Endothelial cell of umbilical vein (primary cell): ENCODE measurements at regions not wholly inside any gene's neighbourhood (a gene's known extent, or its start where the extent isn't known, plus 50 kb on each side); places are given as distances from the start of the nearest gene placed in this dataset.

Experiments used
- BruUV-seq: library from RNA; stranded (reverse); fragments of 400-500 nt; replicated peaks from 2 replicates; lab custom pipeline; 2021; lab: Mats Ljungman, UMichigan
- CTCF ChIA-PET: fragments of 300-600, 350-600 bp; sonication (Branson Sonifier 250); formaldehyde crosslinking; loops from one replicate; lab custom pipeline; 2021; ENCODE audit warnings: antibody characterized with exemption, inconsistent platforms; lab: Charles Lee
- POLR2A ChIA-PET: fragments of 300-600, 350-600 bp; sonication (Branson Sonifier 250); formaldehyde crosslinking; loops from one replicate; lab custom pipeline; 2021; ENCODE audit warnings: antibody characterized with exemption, inconsistent platforms; lab: Charles Lee
- DNase-seq: peaks from one replicate; pipeline ENCODE4 v3.0.0-alpha.2; 2011; ENCODE audit warnings: low read depth, low spot score
- FAIRE-seq: peaks from 2 replicates; lab custom pipeline; 2011; peaks lifted over from hg19 to GRCh38; lab: Jason Lieb, UNC
- H2AFZ ChIP-seq: 2 replicates; pipeline ENCODE4 v1.6.0; 2012; ENCODE audit warnings: low read depth, low read length, control low read depth, inconsistent platforms
- H3K27ac ChIP-seq: 2 replicates; pipeline ENCODE4 v1.5.1; 2011; ENCODE audit warnings: low read depth, mild to moderate bottlenecking, control low read depth, low read length, moderate library complexity; ENCODE audit not compliant: insufficient read depth
- H3K27me3 ChIP-seq, 2 experiments: 2 replicates each; pipeline versions ENCODE4 v1.6.0 to v1.6.1; 2011; ENCODE audit warnings: low read length in 2 of 2, mixed read lengths in 1 of 2; ENCODE audit not compliant: control insufficient read depth in 2 of 2, insufficient read depth in 2 of 2
- H3K36me3 ChIP-seq, 2 experiments: 2 replicates in 1 of 2; 3 replicates in 1 of 2; pipeline ENCODE4 v1.5.1; 2011; ENCODE audit warnings: low read length in 2 of 2, mild to moderate bottlenecking in 1 of 2, moderate library complexity in 1 of 2; ENCODE audit not compliant: control insufficient read depth in 2 of 2, insufficient read depth in 2 of 2; ENCODE audit errors: extremely low read depth in 1 of 2
- H3K4me1 ChIP-seq: 3 replicates; pipeline ENCODE4 v1.5.1; 2011; ENCODE audit warnings: mild to moderate bottlenecking, low read length; ENCODE audit not compliant: control insufficient read depth, insufficient read depth; ENCODE audit errors: extremely low read depth
- H3K4me2 ChIP-seq: 2 replicates; pipeline ENCODE4 v1.6.1; 2011; ENCODE audit warnings: low read length, control low read depth, mixed read lengths; ENCODE audit not compliant: insufficient read depth
- H3K4me3 ChIP-seq, 3 experiments: fragments of 200-600 bp in 1 of 3; sonication (generic), shearing (Covaris generic) in 1 of 3; replicated peaks in 1 of 3; 2 replicates each; pipeline ENCODE4 v1.5.1; 2011 to 2016; ENCODE audit warnings: control low read depth in 3 of 3, low read length in 3 of 3, mild to moderate bottlenecking in 2 of 3, inconsistent platforms in 1 of 3, low read depth in 1 of 3, moderate library complexity in 1 of 3; ENCODE audit not compliant: insufficient read depth in 1 of 3
- H3K79me2 ChIP-seq: 2 replicates; pipeline ENCODE4 v1.6.0; 2012; ENCODE audit warnings: low read length, inconsistent platforms; ENCODE audit not compliant: control insufficient read depth, insufficient read depth
- H3K9ac ChIP-seq: replicated peaks from 2 replicates; pipeline ENCODE3; 2011; ENCODE audit warnings: low read length, control low read depth; ENCODE audit not compliant: insufficient read depth; ENCODE audit errors: extremely low read depth
- H3K9me1 ChIP-seq: replicated peaks from 3 replicates; pipeline ENCODE4 v1.6.0; 2011; ENCODE audit warnings: mild to moderate bottlenecking, low read length; ENCODE audit not compliant: control insufficient read depth, insufficient read depth; ENCODE audit errors: extremely low read depth
- H3K9me3 ChIP-seq: replicated peaks from 2 replicates; pipeline ENCODE4 v1.5.1; 2012; ENCODE audit warnings: low read length, inconsistent platforms; ENCODE audit not compliant: control insufficient read depth, insufficient read depth
- H4K20me1 ChIP-seq: replicated peaks from 2 replicates; pipeline ENCODE3; 2011; ENCODE audit warnings: mild to moderate bottlenecking, low read length; ENCODE audit not compliant: control insufficient read depth, insufficient read depth; ENCODE audit errors: extremely low read depth
- EZH2 ChIP-seq: IDR thresholded peaks from 2 replicates; pipeline ENCODE4 v1.6.1; 2012; ENCODE audit warnings: borderline replicate concordance, low read depth, mild to moderate bottlenecking, moderate library complexity, low read length, inconsistent platforms; ENCODE audit not compliant: severe bottlenecking
- FOS ChIP-seq: IDR thresholded peaks from 2 replicates; pipeline ENCODE4 v1.6.1; 2011; ENCODE audit warnings: mild to moderate bottlenecking, low read length, moderate library complexity, borderline replicate concordance; ENCODE audit not compliant: insufficient read depth
- GATA2 ChIP-seq: IDR thresholded peaks from 2 replicates; pipeline ENCODE4 v1.7.0; 2011; ENCODE audit warnings: low read depth, mild to moderate bottlenecking, moderate library complexity, mixed read lengths, low read length; ENCODE audit not compliant: insufficient read length, insufficient read depth
- JUN ChIP-seq: IDR thresholded peaks from 2 replicates; pipeline ENCODE4 v1.6.1; 2011; ENCODE audit warnings: borderline replicate concordance, low read depth; ENCODE audit not compliant: insufficient read length, insufficient read depth
- MYC ChIP-seq: IDR thresholded peaks from one replicate; pipeline ENCODE4 v1.6.1; 2011; ENCODE audit warnings: mild to moderate bottlenecking, low read depth, low read length
- POLR2A ChIP-seq: IDR thresholded peaks from 2 replicates; pipeline ENCODE4 v1.6.1; 2012; ENCODE audit warnings: low read depth, mild to moderate bottlenecking, control low read depth, low read length
- POLR2AphosphoS5 ChIP-seq: IDR thresholded peaks from 2 replicates; pipeline ENCODE4 v1.6.1; 2012; ENCODE audit warnings: low read depth, mild to moderate bottlenecking, control low read depth, low read length, moderate library complexity; ENCODE audit not compliant: insufficient read depth
- dilution Hi-C: fragments of 300-500 bp; cut with MboI; formaldehyde crosslinking; loops from one replicate; pipeline ENCODE4 v1.15.0; 2019; ENCODE audit warnings: low sequenced_read_pairs; ENCODE audit not compliant: extremely low pct_ligation_motif_present
- intact Hi-C: fragments of 100-400 bp; cut with micrococcal nuclease; formaldehyde crosslinking; loops from one replicate; pipeline ENCODE4 v1.10.0; 2022
- TF ChIP-seq, protein P1 (sequence below): IDR thresholded peaks from 2 replicates; pipeline ENCODE4 v1.6.1; 2011; ENCODE audit not compliant: insufficient read depth, insufficient read length
- TF ChIP-seq, protein P2 (sequence below), 2 donors: IDR thresholded peaks; 1 replicate in 1 of 2; 2 replicates in 1 of 2; pipeline ENCODE4 v1.5.1; 2011; ENCODE audit warnings: low read length in 2 of 2, mild to moderate bottlenecking in 2 of 2, moderate library complexity in 2 of 2, control low read depth in 1 of 2, inconsistent platforms in 1 of 2, low read depth in 1 of 2; ENCODE audit not compliant: insufficient read depth in 1 of 2; ENCODE audit errors: extremely low read depth in 1 of 2

DNA sequence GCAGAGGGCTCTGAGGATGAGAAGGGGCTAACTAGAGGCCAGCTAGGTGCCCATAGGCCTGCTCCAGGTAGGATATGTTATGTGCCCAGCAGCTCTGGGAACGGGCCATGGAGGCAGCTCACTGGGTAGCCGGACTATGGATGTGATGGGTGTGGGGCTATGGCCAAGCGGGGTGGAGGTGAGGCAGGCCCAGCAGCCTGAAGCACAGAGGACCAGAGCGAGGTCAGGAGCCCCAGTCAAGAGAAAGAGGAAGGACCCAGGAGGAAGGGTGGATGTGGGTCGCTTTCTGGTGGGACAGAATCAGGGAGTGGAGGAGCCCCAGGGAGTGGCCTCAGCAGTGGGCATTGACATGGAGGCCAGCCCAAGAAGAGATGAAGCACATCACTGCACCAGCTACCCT is 117.9 kb upstream of the MLN start:
- Histone ChIP-seq H3K9me1 (no peaks in the 10 kb centered on the region), H4K20me1 (no peaks in the 10 kb centered on the region), H3K9ac (no peak overlapping the region), H3K4me2 (no peak overlapping the region), H3K27ac (no peak overlapping the region), H3K9me3 (no peaks in the 10 kb centered on the region), H3K4me3 (no peak overlapping the region), H3K36me3 (no peaks in the 10 kb centered on the region), H3K4me1 (no peaks in the 10 kb centered on the region), H3K79me2 (no peaks in the 10 kb centered on the region), H2AFZ (no peak overlapping the region), H3K27me3 (no peaks in the 10 kb centered on the region)
- no peak for DNase-seq
- intact Hi-C loops (no loop called here), dilution Hi-C loops (no loop called here)
- ChIA-PET CTCF (interaction anchor here (0.7 to 1.5 kb wide), 2 partner anchors 8 to 9 kb away, joined by 3 read pairs; no protein-coding TSS in a partner anchor), POLR2A (no interaction called here)
- no peak for FAIRE-seq
- BruUV-seq = no TSS peak
- TF ChIP-seq POLR2AphosphoS5 = no peak
- TF ChIP-seq, protein P1, sequence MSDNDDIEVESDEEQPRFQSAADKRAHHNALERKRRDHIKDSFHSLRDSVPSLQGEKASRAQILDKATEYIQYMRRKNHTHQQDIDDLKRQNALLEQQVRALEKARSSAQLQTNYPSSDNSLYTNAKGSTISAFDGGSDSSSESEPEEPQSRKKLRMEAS = no peak
- TF ChIP-seq GATA2 = no peak
- no peak for TF ChIP-seq POLR2A
- TF ChIP-seq, protein P2, sequence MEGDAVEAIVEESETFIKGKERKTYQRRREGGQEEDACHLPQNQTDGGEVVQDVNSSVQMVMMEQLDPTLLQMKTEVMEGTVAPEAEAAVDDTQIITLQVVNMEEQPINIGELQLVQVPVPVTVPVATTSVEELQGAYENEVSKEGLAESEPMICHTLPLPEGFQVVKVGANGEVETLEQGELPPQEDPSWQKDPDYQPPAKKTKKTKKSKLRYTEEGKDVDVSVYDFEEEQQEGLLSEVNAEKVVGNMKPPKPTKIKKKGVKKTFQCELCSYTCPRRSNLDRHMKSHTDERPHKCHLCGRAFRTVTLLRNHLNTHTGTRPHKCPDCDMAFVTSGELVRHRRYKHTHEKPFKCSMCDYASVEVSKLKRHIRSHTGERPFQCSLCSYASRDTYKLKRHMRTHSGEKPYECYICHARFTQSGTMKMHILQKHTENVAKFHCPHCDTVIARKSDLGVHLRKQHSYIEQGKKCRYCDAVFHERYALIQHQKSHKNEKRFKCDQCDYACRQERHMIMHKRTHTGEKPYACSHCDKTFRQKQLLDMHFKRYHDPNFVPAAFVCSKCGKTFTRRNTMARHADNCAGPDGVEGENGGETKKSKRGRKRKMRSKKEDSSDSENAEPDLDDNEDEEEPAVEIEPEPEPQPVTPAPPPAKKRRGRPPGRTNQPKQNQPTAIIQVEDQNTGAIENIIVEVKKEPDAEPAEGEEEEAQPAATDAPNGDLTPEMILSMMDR (IDR thresholded peaks at IDR 0.05; ENCODE audit: extremely low read depth in 1 of 2, insufficient read depth in 1 of 2, low read depth in 1 of 2, low read length in 2 of 2) = no peak
- no peak for TF ChIP-seq FOS
- TF ChIP-seq MYC = no peak
- TF ChIP-seq EZH2 = no peak
- TF ChIP-seq JUN = no peak
